HG03039 (cell line): ENCODE measurements at regions not wholly inside any gene's neighbourhood (a gene's known extent, or its start where the extent isn't known, plus 50 kb on each side); places are given as distances from the start of the nearest gene placed in this dataset.

Source experiments
- ATAC-seq: cut with Tn5 transposase; IDR thresholded peaks from one replicate; pipeline ENCODE4 v1.9.1; 2021; ENCODE audit warnings: mild to moderate bottlenecking, moderate library complexity; ENCODE audit not compliant: unreplicated experiment

DNA sequence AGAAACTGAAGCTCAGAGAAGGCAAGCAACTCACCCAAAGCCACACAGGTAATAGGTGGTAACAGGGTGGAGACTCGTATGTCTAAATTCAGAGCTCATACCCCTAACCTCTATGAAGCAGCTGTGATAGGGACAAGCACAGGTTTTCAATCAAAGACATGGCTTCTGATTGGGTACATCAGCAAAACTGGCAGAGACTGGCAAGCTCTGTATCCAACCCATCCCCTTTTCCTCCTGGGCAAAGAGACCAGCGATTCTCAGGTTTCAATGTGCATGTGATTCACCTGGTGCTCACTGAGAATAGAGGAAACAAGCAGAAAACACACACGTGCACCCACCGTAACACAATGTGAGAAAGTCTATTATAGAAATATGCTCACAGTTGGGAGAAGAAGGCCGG is 153.0 kb downstream of the SMIM20 start:
- ATAC-seq, result no peak

DNA sequence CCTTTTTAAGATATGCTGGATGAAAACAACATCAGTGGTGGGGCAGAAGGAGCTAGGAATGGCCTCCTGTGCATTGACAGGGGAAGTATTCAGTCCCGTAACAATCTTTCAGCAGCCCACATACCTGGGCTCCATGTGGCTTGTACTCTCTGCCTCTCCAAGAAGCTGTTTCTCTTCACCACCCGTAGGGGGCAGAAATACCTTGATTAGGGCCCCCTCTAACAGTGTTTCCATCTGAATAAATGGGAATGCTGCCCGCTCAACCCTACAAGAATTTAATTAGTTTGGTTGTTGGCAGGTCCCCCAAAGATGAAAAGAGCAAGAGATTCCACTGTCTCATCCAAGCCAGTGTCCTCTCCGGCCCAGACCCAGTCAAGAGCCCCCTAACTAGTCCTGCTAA is 155.2 kb downstream of the SMIM20 start:
- no peak for ATAC-seq

DNA sequence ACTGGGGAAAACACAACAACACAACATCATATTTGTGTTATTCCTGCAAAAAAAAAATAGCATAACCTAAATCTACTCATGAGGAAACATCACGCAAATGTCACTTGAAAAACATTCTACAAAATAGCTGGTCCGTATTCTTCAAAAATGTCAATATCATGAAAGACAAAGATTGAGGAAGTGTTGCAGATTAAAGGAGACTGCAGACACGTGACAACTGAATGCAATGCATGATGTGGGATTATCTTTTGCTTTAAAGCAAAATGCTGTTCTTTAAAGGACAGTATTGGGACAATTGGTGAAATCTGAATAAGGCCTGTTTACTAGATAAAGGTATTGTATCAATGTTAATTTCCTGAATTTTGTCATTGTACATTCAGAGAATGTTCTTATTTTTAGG is 157.7 kb downstream of the SMIM20 start:
- no peak for ATAC-seq

DNA sequence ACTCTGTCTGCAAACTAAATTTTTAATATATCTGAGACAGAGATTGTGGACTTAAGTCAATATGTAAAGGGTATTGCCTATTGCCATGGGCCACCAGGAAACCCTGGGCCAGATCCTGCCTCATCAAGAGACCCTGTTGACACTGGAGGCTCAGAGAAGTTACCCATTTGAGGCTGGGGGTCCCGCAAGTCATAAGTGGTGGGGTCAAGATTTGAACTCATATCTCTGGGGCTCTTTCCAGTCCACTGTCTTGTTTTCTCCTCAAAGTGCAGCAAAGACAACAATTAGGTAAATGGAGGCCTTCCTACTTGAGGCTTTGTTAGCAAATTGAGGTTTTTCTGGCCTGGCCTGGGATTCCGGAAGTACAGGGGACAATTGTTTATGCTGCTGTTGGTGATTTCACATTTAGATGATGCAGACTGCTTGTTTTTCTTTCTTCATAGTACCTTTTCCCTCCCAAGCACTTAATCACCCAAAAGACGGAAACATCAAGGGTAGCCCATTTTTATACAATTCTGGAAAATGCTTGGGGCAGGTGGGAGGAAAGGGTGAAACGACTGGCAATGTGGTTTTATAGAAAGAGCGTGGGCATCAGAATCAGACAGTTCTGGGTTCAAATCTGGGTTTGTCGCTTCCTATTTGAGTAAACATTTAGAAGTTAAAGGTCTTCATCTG is 160.0 kb downstream of the SMIM20 start:
- no peak for ATAC-seq

DNA sequence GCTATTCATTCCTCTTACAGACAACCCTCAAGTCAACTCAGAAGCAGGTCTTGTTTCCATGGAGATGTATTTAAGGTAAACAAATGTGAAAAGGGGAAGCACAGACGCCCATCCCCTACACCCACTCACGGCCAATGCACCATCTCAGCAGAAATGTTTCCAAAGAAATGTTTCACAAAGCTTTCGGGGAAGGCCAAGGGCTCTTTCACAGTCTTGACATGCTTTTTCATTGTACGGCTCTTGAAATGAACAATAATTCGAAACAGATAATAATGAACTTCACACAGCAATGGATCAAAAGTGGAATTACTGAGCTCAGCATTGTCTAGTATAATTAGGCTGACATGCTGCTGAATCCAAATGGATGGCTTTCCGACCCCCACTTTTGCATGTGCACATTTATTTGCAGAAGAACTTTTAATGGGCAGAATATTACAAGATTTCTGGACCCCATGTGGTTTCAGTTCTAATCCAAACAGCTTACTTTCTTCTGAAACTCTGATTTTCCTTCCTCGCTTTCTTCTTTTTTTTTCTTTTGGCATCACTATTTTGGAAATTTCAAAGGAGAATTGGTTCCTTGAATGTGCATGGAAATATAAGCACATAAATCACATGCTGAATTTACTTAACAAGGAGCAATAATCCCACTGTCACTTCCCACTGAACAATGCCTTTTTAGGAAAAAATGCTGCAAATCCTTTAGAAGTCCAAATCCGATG is 160.9 kb downstream of the SMIM20 start:
- ATAC-seq, result peak; percentile 50

DNA sequence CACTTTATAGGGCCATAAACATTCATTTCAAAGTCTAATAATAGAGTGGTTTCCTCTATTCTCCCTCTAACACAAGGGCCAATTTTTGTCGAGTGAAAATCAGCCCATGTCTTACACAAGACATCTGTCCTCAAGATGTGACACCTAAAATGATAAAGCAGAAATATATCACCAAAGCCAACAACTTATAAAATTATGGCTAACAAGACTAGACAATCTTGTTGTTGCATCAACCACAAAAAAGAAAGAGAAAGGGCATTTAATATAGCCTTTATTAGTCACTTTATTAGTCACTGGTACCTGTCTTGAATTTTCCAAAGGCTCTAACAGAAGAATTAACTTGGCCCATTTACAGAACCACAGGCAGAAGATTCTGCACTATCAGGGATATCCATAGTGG is 161.6 kb downstream of the SMIM20 start:
- ATAC-seq, result no peak

DNA sequence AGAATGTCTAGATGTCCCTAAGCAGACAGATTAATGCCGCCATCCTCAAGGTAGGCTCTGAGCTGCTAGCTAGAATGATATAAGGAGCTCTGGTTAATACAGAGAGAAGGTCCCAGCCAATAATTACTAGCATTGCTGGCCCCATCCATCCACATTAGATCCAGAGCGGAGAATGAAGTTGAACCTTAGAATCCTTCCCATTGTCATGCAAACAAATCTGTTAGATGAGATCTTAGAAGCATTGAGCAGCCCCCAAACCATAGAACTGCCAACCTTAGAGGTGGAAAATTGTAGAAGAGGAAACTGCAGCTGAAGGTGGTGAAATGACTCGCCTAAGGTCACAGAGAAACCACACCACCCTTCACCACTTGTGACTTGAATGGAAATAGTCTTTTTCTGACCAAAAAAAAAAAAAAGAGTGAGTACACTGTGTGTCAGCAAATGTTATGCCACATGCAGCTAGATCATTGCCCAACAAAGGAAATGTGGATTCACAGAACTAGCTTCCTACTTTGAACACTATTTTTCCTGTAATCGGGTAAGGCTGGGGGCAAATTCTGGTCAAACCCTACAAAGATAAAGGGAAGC is 162.1 kb downstream of the SMIM20 start:
- peak; percentile 67 for ATAC-seq

DNA sequence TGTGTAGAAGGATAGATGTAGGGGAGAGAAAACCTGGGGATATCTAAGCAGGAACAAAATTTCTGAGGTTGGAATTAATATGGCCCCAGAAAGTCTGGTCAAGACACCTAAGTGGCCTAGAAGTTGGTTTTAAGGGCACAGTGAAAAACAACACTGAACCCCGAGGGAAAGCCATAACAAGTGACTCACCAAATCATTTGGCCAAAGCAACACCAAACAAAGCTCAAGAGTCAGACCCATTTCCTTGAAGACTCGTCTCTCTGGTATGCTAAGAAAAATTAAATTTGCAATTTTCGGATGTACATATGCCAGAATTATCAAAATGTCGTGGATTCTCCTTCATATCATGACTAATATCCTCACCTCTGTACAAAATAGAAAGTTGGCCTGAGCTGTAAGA is 162.9 kb downstream of the SMIM20 start:
- ATAC-seq, result no peak

DNA sequence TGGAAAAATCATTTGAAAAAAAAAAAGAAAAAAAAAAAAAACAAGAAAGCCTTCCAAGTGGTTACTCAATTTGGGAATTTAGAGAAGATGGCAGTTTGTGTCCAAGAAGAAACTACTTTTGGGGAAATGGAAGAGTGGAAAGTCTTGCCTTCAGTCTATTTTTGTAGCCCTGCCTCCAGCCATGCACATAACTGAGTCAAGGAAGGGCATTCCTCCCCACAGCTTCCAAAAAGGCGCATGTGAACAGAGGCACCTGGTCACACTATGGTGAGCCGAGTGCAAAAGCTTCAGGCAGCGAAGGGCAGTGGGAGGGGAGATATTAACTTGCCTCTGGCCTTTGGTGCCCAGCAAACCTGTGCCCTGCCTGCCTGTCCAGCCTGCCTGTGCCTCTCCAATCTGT is 163.7 kb downstream of the SMIM20 start:
- ATAC-seq, result no peak

DNA sequence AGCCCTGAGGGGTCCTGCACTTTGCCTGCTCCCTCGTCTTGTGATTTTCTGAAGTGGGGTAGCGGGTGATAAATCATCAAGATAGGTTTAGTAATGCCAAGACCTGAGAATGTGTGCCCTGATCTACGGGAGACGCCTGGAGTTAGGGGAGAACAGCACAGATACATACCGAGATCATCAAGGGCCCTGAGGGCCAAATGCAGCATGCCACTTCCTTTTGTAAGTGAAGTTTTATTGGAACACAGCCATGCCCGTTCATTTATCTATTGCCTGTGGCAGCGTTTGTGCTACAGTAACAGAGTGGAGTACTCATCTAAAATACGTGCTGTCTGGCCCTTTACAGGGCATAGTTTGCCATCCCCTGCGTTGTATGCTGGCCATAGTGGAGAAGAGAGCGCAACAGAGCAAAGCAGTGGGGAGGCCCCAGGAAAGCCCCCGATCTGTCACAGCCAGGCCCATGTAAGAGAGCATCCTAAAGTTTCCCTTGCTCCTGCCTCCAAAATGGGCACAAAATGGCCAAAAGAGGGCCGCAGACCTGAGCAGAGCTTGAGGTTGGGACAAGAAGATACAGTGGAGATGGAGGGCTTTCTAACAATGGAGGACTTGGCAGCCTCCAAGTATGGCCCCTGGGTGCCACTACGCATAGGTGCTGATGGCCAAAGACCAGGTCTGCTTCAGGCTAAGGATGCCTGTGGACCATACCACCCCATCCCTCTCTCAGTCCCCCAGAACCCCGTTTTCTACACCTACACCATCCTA is 167.0 kb downstream of the SMIM20 start:
- no peak for ATAC-seq

DNA sequence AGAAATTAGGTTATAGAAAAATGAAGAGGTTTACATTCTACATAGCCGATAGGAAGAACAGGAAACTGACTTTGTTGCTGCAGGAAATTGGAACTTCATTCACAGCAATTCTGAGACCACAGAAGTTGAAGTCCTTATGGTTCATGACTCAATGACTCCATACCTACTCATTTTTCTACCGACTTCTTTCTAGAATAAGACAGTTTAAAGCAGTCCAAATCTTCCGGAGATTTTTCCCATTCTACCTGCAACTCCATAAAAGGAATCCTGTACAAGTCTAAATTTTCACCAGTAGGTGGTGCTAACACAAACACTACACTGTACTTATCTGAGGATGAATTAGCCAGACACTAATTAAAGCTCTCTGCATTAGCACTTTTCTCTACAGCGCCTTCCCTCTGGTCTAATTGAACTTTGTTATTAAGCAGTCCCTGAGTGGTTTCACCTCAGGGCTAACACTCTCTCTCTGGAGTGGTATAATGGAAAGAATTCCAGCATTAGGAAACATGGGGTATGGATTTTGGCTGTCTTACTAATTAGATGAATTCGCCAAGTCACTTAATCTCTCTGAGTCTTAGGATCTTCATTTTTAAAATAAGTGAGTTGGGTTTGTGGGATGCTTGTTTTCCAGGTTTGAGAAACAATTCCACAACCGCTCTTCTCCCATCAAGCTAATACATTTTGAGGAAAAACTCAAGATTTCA is 167.9 kb downstream of the SMIM20 start:
- ATAC-seq, result no peak

DNA sequence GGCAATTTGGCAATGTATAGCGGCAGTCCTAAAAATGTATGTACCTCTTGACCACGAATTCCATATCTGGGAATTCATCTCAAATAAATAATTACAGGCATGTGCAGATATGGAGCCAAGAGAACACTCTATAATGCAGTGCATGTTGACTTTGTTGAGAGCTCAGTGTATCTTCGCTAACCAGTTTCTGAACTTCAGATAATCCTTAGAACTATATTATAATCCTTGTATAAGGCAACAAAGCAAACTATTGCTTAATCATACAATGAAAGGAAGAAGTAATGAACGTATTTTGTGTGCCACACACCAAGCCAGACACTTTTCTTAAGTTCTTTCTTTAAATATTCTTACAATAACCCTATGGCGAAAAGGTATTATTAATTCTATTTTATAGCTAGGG is 168.5 kb downstream of the SMIM20 start:
- ATAC-seq, result no peak

DNA sequence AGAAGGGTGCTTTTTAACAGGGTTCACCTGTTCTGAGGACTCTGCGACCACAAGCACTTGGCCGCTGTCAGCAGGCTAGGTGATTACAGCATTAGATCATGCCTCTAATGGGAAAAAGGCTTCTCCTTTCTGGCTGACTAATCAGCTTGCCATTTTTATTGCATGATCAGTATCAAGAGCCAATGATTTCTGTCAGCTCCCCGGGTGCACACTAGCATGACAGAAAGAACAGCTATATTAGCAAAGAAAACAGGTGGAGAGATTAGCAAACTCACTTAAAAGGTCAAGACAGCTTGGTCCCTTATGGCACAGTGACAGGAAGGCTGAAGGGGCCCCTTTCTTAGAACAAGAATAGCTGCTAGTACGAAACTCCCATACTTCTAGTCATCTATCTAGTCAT is 170.0 kb downstream of the SMIM20 start:
- peak; percentile 39 for ATAC-seq

DNA sequence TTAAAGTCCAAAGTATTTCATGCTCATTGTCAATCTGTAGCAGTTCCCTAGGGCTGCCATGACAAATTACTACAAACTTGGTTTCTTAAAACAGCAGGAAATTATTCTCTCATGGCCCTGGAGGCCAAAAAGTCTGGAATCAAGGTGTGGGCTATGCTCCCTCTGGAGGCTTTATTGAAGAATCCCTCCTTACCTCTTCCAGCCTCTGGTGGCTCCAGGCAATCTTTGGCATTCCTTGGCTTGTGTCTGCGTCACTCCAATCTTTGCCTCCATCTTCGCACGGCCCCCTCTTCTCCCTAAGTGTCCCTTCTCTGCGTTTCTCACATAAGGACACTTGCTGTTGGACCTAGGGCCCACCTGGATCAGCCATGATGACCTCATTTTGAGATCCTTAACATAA is 170.4 kb downstream of the SMIM20 start:
- no peak for ATAC-seq

DNA sequence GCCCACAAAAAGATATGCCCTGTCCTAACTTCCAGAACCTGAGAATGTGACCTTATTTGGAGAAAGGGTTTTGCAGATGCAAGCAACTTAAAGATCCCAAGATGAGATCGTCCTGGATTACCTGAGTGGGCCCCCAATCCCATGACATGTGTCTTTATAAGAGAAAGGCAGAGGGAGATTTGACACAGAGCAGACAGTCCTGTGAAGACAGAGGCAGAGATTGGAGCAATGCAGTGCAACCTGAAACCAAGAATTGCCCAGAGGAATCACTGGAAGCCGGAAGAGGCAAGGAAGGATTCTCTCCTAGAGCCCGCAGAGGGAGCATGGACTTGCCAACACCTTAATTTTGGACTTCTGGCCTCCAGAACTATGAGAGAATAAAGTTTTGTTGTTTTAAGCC is 171.5 kb downstream of the SMIM20 start:
- ATAC-seq, result no peak

DNA sequence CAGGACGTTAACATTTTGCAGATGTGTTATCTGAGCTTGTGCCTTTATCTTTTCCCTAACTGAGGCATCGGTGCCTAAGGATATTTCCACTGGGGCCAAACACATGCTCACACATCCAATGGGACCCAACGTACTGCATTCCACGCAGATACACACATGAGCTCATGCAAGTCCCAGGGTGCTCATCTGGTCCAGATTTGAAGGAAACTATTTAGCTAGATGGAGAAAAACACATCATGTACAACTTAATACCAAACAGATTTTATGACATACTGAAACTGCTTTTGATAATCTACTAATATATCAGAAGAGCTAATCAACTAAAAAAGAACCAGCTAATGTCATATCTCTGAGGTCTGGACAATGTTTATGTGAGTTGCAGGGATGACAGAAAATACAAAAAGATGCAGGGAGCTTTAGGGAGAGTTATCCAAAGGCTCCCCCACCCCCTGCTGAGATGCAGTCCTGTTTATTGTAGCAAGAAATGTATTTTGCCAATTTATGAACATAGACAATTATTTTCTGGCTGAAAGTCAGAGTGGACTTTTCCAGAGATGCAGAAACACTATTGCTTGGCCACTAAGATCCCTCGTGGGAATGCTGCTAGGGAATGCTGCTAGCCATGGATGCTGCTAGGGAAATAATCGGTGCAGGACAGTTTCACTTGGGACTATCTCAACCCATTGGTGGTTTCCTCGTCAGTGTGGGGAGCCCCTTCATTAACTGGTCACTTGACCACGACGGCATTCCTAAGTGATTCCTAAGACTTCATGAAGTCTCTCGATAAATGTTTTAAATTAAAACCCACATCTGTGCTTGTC is 172.8 kb downstream of the SMIM20 start:
- no peak for ATAC-seq

DNA sequence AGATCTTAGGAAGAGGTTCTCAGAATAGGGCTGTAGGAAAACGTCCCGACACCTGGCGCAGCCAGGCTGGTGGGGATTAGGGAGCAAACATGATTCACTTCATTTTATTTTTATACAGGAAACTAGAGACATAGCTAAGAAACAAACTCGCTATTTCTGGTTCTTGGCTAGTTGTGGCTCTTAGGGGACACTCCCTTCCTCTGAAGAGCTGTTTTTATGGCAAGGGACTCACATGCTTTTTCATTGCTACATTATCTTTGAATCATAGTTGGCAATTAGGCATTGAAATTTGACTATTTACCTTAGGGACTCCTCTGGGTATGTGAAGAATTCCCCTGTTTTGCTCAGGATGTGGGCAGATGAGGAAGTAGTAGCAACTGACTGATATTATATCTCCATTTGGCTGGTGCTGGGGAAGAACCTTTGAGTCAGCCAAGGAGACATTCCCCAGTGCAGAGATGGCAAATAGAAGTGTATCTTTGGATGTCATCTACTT is 174.5 kb downstream of the SMIM20 start:
- ATAC-seq, result peak; percentile 67

DNA sequence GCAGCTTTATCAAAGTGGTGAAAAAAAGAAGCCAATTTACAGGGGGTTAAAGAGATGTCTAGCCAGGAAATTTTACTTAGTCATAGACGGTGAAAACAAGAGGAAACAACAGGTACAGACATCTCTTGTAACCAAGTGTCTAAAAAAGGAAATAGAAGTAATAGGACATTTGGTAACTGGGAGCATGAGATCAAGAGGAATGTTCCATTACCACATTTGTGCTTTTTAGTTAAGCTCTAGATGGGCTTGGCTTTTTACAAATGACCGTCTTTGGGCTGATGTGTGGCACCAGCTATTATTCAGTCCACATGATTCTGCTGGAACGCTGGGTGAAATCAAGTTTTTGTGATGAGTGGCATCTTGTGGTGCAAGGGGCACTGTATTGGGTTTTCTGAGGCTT is 179.5 kb downstream of the SMIM20 start:
- no peak for ATAC-seq

DNA sequence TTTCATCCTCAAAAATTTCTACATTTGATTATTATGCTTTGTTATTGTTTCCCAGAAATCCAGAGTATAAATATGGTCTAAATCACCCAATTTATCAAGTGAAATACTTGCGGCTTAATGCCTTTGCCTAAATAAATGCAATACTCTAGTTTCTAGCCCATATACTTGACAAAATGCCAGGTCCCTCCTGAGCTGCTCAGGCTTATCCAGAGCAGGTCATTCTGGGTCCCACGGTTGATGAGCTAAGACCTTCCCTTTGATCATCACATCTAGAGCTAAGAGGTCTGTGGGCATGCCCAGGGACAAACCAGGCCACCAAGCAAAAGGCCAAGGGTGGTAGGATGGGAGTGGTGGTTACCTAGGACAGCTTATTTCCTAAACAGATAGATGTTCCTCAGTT is 180.1 kb downstream of the SMIM20 start:
- no peak for ATAC-seq

DNA sequence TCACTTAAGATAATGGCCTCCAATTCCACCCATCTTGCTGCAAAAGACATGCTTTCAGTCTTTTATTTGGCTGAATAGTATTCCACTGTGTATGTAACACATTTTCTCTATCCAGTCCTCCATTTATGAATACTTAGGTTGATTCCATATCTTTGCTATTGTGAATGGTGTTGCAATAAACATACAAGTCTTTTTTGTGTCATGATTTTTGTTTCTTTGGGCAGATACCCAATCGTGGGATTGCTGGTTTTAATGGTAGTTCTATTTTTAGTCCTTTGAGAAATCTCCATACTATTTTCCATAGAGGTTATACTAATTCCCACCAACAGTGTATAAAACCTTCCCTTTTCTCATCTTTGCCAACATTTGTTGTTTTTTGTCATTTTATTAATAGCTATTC is 180.9 kb downstream of the SMIM20 start:
- ATAC-seq, result no peak
